ENCODE measurements at regions not wholly inside any gene's neighbourhood (a gene's known extent, or its start where the extent isn't known, plus 50 kb on each side); places are given as distances from the start of the nearest gene placed in this dataset.

DNA sequence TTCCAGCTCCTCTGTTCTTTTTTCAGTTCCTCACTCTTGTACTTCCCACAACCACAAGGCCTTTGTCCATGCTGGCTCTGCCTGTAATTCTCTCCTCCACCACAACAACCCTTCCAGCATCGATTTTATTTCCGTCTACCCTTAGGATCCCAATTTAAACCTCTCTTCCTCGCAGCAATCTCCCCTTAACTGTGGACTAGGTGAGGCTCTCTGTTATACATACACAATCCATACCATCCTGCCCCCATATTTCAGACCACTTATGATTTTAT is 90.4 kb upstream of the ZC3H11B start:
- DNase-seq (no peak), ATAC-seq (ENCODE audit: insufficient read depth, low FRiP score) (no peak)
- WGBS, 2 donors, result 91 to 96% methylated on average over 3 of the region's 3 CpGs
- H3K9ac ChIP-seq (ENCODE audit: insufficient read depth in 1 of 2, low read length in 2 of 2), result no peak overlapping the region
- no peaks in the 10 kb centered on the region for H3K27me3 ChIP-seq (ENCODE audit: control insufficient read depth in 3 of 3, insufficient read depth in 3 of 3, low read length in 2 of 3)
- H3K4me1 ChIP-seq (ENCODE audit: control insufficient read depth in 5 of 5, insufficient read depth in 5 of 5, low read length in 5 of 5), result peaks cover 0 to 6% (median 2%) of the 10 kb centered on the region in 5 donors
- H3K4me3 ChIP-seq, result no peak overlapping the region
- H3K9me3 ChIP-seq (ENCODE audit: control insufficient read depth in 4 of 4, insufficient read depth in 3 of 4, low read length in 3 of 4), result peaks cover 0 to 1% (median 0%) of the 10 kb centered on the region in 4 donors
- no peaks in the 10 kb centered on the region for H3K36me3 ChIP-seq (ENCODE audit: control insufficient read depth in 4 of 4, insufficient read depth in 4 of 4, low read length in 4 of 4)
- no peak for TF ChIP-seq CTCF (IDR thresholded peaks at IDR 0.05; ENCODE audit: control extremely low read depth, extremely low read depth)
- H3K27ac ChIP-seq (ENCODE audit: low read depth in 1 of 2, low read length in 1 of 2), result no peak overlapping the region

GRCh38 chr1:219701476-219701875 is 88.6 kb upstream of the ZC3H11B start:
- peaks cover 0 to 1% (median 0%) of the 10 kb centered on the region in 4 donors for H3K9me3 ChIP-seq (ENCODE audit: control insufficient read depth in 4 of 4, insufficient read depth in 3 of 4, low read length in 3 of 4)
- 73 to 92% methylated on average over 3 of the region's 3 CpGs for WGBS, 2 donors
- no peak for TF ChIP-seq CTCF (IDR thresholded peaks at IDR 0.05; ENCODE audit: control extremely low read depth, extremely low read depth)
- H3K4me1 ChIP-seq (ENCODE audit: control insufficient read depth in 5 of 5, insufficient read depth in 5 of 5, low read length in 5 of 5), result peaks cover 0 to 6% (median 2%) of the 10 kb centered on the region in 5 donors
- no peaks in the 10 kb centered on the region for H3K27me3 ChIP-seq (ENCODE audit: control insufficient read depth in 3 of 3, insufficient read depth in 3 of 3, low read length in 2 of 3)
- DNase-seq, result peak in 1 of 3 donors; percentile 17
- no peak for ATAC-seq (ENCODE audit: insufficient read depth, low FRiP score)
- H3K27ac ChIP-seq (ENCODE audit: low read depth in 1 of 2, low read length in 1 of 2), result no peak overlapping the region
- H3K9ac ChIP-seq (ENCODE audit: insufficient read depth in 1 of 2, low read length in 2 of 2), result no peak overlapping the region
- no peaks in the 10 kb centered on the region for H3K36me3 ChIP-seq (ENCODE audit: control insufficient read depth in 4 of 4, insufficient read depth in 4 of 4, low read length in 4 of 4)
- no peak overlapping the region for H3K4me3 ChIP-seq

DNA sequence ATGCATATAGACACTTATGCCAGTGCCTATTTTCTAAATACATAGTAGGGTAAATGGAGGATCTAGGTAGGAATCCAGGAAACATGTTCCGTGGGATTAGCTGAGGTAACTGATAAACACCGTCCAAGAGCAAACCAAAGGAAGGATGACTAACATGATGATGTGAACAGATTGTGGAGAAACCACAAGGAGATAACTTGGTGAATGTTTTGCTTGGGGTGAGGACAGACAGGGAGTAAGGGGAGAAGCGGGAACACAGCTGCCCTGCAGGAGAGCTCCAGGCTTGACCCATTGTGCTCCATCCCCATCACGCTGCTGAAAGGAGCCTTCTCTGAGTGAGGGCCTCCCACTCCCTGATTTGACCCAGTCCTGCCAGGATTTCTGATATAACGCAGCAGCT is 87.0 kb upstream of the ZC3H11B start:
- Histone ChIP-seq H3K36me3 (ENCODE audit: control insufficient read depth in 4 of 4, insufficient read depth in 4 of 4, low read length in 4 of 4) (no peaks in the 10 kb centered on the region), H3K4me1 (ENCODE audit: control insufficient read depth in 5 of 5, insufficient read depth in 5 of 5, low read length in 5 of 5) (peaks cover 0 to 6% (median 2%) of the 10 kb centered on the region in 5 donors), H3K27ac (ENCODE audit: low read depth in 1 of 2, low read length in 1 of 2) (no peak overlapping the region), H3K4me3 (no peak overlapping the region), H3K9me3 (ENCODE audit: control insufficient read depth in 4 of 4, insufficient read depth in 3 of 4, low read length in 3 of 4) (peaks cover 0 to 1% (median 0%) of the 10 kb centered on the region in 4 donors), H3K9ac (ENCODE audit: insufficient read depth in 1 of 2, low read length in 2 of 2) (no peak overlapping the region), H3K27me3 (ENCODE audit: control insufficient read depth in 3 of 3, insufficient read depth in 3 of 3, low read length in 2 of 3) (no peaks in the 10 kb centered on the region)
- ATAC-seq (ENCODE audit: insufficient read depth, low FRiP score) (peak; percentile 42), DNase-seq (no peak)
- 86 to 95% methylated on average over 5 of the region's 5 CpGs for WGBS, 2 donors
- no peak for TF ChIP-seq CTCF (IDR thresholded peaks at IDR 0.05; ENCODE audit: control extremely low read depth, extremely low read depth)

DNA sequence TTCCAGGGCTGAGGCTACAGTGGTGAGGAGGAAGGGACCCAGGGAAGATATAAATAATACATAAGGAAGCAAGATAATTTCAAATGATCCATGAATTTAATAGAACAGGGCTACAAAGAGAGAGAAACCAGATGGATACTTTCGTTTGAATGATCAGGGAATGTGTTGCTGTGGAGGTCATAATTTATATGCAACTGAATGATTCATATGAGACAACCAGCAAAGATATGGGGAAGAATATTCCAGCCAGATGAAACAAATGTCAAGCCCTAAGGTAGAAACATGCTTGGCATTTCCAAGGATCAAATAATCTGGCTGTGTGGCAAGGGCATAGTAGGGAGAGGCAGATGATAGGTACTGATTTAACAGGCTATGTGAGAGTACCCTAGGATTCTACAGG is 84.8 kb upstream of the ZC3H11B start:
- ATAC-seq (ENCODE audit: insufficient read depth, low FRiP score), result no peak
- Histone ChIP-seq H3K9ac (ENCODE audit: insufficient read depth in 1 of 2, low read length in 2 of 2) (no peak overlapping the region), H3K27me3 (ENCODE audit: control insufficient read depth in 3 of 3, insufficient read depth in 3 of 3, low read length in 2 of 3) (no peaks in the 10 kb centered on the region), H3K9me3 (ENCODE audit: control insufficient read depth in 4 of 4, insufficient read depth in 3 of 4, low read length in 3 of 4) (peaks cover 0 to 1% (median 0%) of the 10 kb centered on the region in 4 donors), H3K27ac (ENCODE audit: low read depth in 1 of 2, low read length in 1 of 2) (no peak overlapping the region), H3K4me3 (no peak overlapping the region), H3K36me3 (ENCODE audit: control insufficient read depth in 4 of 4, insufficient read depth in 4 of 4, low read length in 4 of 4) (no peaks in the 10 kb centered on the region), H3K4me1 (ENCODE audit: control insufficient read depth in 5 of 5, insufficient read depth in 5 of 5, low read length in 5 of 5) (peaks cover 0 to 6% (median 0%) of the 10 kb centered on the region in 5 donors)
- TF ChIP-seq CTCF (IDR thresholded peaks at IDR 0.05; ENCODE audit: control extremely low read depth, extremely low read depth), result no peak
- WGBS, 2 donors, result 81 to 87% methylated on average over 1 of the region's 1 CpG
- no peak for DNase-seq
